Endothelial cell (in vitro differentiated cells): ENCODE measurements at regions not wholly inside any gene's neighbourhood (a gene's known extent, or its start where the extent isn't known, plus 50 kb on each side); places are given as distances from the start of the nearest gene placed in this dataset.
A peak's percentile ranks its signal among the peaks of the same experiment; 100 is the strongest.
"Not testable (repeated sequence)": the region's sequence is repeated elsewhere in the genome, so short reads cannot be mapped to it uniquely, and the experiment has no call there.

Source experiments
- DNase-seq: peaks from one replicate; pipeline ENCODE4 v3.0.0; 2021; ENCODE audit warnings: low spot score
- H3K27ac Mint-ChIP-seq: one replicate; pipeline ENCODE4 v1.8.0; 2021; ENCODE audit warnings: mixed read lengths, inconsistent platforms; ENCODE audit not compliant: unreplicated experiment
- H3K27me3 Mint-ChIP-seq: one replicate; pipeline ENCODE4 v1.8.0; 2021; ENCODE audit warnings: mild to moderate bottlenecking, moderate library complexity, mixed read lengths, inconsistent platforms; ENCODE audit not compliant: unreplicated experiment
- H3K36me3 Mint-ChIP-seq: one replicate; pipeline ENCODE4 v1.8.0; 2021; ENCODE audit warnings: mild to moderate bottlenecking, low read depth, mixed read lengths, inconsistent platforms; ENCODE audit not compliant: unreplicated experiment
- H3K4me1 Mint-ChIP-seq: one replicate; pipeline ENCODE4 v1.8.0; 2021; ENCODE audit warnings: mild to moderate bottlenecking, mixed read lengths, inconsistent platforms; ENCODE audit not compliant: unreplicated experiment
- H3K4me3 Mint-ChIP-seq: one replicate; pipeline ENCODE4 v1.8.0; 2021; ENCODE audit warnings: mild to moderate bottlenecking, mixed read lengths, inconsistent platforms; ENCODE audit not compliant: unreplicated experiment
- H3K9me3 Mint-ChIP-seq: one replicate; pipeline ENCODE4 v1.8.0; 2021; ENCODE audit warnings: mixed read lengths, inconsistent platforms; ENCODE audit not compliant: unreplicated experiment
- CTCF ChIP-seq: fragments of 200-600 bp; sonication (generic); IDR thresholded peaks from one replicate; pipeline ENCODE4 v1.5.0; 2021; ENCODE audit warnings: antibody characterized with exemption; ENCODE audit not compliant: unreplicated experiment

DNA sequence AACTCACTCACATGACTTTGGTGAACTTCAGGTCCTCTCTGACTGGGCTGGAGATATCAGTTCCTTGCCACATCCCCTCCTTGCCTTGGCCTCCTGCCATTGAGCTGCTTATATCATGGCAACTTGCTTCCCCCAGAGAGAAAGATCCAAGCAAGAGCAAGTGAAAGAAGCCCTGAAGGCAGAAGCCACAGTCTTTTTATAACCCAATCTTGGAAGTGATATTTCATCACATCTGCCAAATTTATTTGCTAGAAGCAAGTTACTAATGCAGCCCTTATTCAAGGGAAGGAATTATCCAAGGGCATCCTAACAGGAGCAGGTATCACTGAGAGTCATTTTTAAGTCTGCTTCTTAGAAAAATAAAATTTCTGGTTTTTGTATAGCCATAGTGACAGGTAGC lies 127.8 kb downstream of the SLC38A4 start:
- peaks cover 1% of the 10 kb centered on the region for H3K27me3 Mint-ChIP-seq
- DNase-seq: no peak
- no peaks in the 10 kb centered on the region for H3K4me1 Mint-ChIP-seq
- no peak for TF ChIP-seq CTCF
- no peaks in the 10 kb centered on the region for H3K36me3 Mint-ChIP-seq
- H3K4me3 Mint-ChIP-seq: no peak overlapping the region
- H3K9me3 Mint-ChIP-seq: no peaks in the 10 kb centered on the region
- no peak overlapping the region for H3K27ac Mint-ChIP-seq

- H3K4me3 Mint-ChIP-seq: no peak overlapping the region
- no peak overlapping the region for H3K27ac Mint-ChIP-seq
- no peak for DNase-seq
- no peaks in the 10 kb centered on the region for H3K9me3 Mint-ChIP-seq
- no peaks in the 10 kb centered on the region for H3K4me1 Mint-ChIP-seq
- no peak for TF ChIP-seq CTCF
- H3K36me3 Mint-ChIP-seq: peaks cover 3% of the 10 kb centered on the region
- H3K27me3 Mint-ChIP-seq: no peaks in the 10 kb centered on the region
These were observed 132.3 kb downstream of the SLC38A4 start for GRCh38 chr12:46693518-46693917.

DNA sequence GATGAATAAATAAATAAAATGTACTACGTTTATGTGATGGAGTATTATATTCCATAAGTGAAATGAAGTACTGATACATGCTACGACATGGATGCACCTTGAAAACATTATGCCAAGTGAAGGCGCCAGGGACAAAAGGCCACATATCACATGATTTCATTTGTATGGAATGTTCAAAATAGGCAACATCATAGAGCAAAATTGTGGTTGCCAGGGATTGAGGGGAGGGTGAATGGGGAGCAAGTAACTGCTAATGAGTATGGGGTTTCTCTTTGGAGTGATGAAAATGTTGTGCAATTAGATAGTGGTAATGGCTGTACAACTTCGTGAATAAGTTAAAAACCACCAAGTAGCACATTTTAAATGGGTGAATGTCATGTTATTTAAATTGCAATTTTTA lies 132.8 kb downstream of the SLC38A4 start:
- H3K36me3 Mint-ChIP-seq: peaks cover 3% of the 10 kb centered on the region
- no peak overlapping the region for H3K4me3 Mint-ChIP-seq
- TF ChIP-seq CTCF: no peak
- no peaks in the 10 kb centered on the region for H3K27me3 Mint-ChIP-seq
- H3K27ac Mint-ChIP-seq: no peak overlapping the region
- no peaks in the 10 kb centered on the region for H3K9me3 Mint-ChIP-seq
- no peaks in the 10 kb centered on the region for H3K4me1 Mint-ChIP-seq
- no peak for DNase-seq

DNA sequence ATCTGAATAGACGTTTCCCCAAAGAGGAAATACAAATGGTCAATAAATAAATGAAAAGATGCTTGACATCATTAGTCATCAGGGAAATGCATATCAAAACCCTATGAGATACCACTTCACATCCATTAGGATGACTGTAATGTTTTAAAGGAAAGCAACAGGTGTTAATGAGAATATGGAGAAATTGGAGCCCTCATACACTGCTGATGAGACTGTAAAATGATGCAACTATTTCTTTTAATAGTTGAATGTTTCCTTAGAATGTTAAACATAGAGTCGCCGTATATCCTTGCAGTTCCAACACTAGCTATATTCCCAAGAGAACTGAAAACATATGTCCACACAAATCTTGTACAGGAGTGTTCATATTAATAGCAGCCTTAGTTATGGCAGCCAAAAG lies 133.2 kb downstream of the SLC38A4 start:
- Mint-ChIP-seq H3K36me3 (peaks cover 3% of the 10 kb centered on the region), H3K4me3 (no peak overlapping the region), H3K4me1 (no peaks in the 10 kb centered on the region), H3K27ac (no peak overlapping the region), H3K9me3 (no peaks in the 10 kb centered on the region), H3K27me3 (no peaks in the 10 kb centered on the region)
- TF ChIP-seq CTCF: no peak
- no peak for DNase-seq

GRCh38 chr12:46686267-46686942 lies 139.4 kb downstream of the SLC38A4 start:
- Mint-ChIP-seq H3K27ac (no peak overlapping the region), H3K4me3 (no peak overlapping the region), H3K4me1 (no peaks in the 10 kb centered on the region), H3K27me3 (no peaks in the 10 kb centered on the region), H3K36me3 (peaks cover 3% of the 10 kb centered on the region), H3K9me3 (no peaks in the 10 kb centered on the region)
- no peak for TF ChIP-seq CTCF
- no peak for DNase-seq

DNA sequence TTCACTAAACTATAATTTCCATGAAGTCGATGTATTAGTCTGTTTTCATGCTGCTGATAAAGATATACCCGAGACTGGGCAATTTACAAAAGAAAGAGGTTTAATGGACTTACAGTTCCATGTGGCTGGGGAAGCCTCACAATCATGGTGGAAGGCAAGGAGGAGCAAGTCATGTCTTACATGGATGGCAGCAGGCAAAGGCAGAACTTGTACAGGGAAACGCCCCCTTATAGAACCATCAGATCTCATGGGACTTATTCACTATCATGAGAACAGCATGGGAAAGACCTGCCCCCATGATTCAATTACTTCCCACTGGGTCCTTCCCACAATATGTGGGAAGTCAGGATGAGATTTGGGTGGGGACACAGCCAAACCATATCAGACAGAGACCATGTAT lies 141.6 kb downstream of the SLC38A4 start:
- H3K9me3 Mint-ChIP-seq, H3K4me1 Mint-ChIP-seq, DNase-seq, H3K27me3 Mint-ChIP-seq, H3K27ac Mint-ChIP-seq, H3K36me3 Mint-ChIP-seq: not testable (repeated sequence)
- H3K4me3 Mint-ChIP-seq: peak overlapping the region; percentile 17
